ENCODE measurements at regions not wholly inside any gene's neighbourhood (a gene's known extent, or its start where the extent isn't known, plus 50 kb on each side); places are given as distances from the start of the nearest gene placed in this dataset.

DNA sequence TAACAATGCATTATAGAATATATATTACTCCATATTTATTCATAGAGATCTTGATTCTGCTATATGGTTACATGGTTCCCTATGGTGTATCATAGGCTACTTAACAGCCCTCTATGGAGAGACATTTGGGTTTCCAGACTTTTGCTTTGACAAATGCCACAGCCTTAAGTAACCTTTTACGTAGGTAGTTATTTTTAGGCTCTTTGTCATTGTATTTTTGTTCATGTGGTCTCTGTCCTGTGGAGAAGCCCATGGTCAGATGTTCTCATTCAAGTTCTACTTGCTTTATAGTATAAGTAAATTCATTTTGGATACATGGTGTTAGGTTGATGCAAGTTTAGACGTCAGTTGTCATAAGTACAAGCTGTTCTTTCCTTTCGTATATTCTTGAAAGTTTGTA is 275.2 kb upstream of the THSD7B start:
- Histone ChIP-seq H3K4me1 (ENCODE audit: control insufficient read depth in 2 of 2, insufficient read depth in 2 of 2, low read length in 2 of 2) (no peaks in the 10 kb centered on the region), H3K4me3 (ENCODE audit: low read length) (no peak overlapping the region), H3K36me3 (ENCODE audit: control insufficient read depth in 2 of 3, insufficient read depth in 3 of 3, low read length in 3 of 3) (no peaks in the 10 kb centered on the region), H3K9me3 (ENCODE audit: control insufficient read depth in 2 of 3, low read length in 3 of 3) (no peaks in the 10 kb centered on the region), H3K27me3 (ENCODE audit: control insufficient read depth in 2 of 2, insufficient read depth in 2 of 2, low read length in 2 of 2) (no peaks in the 10 kb centered on the region), H3K27ac (ENCODE audit: low read depth, low read length) (no peak overlapping the region)
- Mint-ChIP-seq H3K27ac (no peak overlapping the region), H3K36me3 (peaks cover 0 to 8% (median 0%) of the 10 kb centered on the region in 5 donors), H3K9me3 (peaks cover 0 to 42% (median 7%) of the 10 kb centered on the region in 11 donors), H3K4me1 (no peaks in the 10 kb centered on the region), H3K27me3 (peaks cover 3 to 31% (median 20%) of the 10 kb centered on the region in 5 donors), H3K4me3 (no peak overlapping the region)
- ChIA-PET POLR2A (no interaction called here), CTCF (no interaction called here)
- no peak for DNase-seq
- no peak for ATAC-seq
- intact Hi-C loops (cut with micrococcal nuclease) = no loop called here

DNA sequence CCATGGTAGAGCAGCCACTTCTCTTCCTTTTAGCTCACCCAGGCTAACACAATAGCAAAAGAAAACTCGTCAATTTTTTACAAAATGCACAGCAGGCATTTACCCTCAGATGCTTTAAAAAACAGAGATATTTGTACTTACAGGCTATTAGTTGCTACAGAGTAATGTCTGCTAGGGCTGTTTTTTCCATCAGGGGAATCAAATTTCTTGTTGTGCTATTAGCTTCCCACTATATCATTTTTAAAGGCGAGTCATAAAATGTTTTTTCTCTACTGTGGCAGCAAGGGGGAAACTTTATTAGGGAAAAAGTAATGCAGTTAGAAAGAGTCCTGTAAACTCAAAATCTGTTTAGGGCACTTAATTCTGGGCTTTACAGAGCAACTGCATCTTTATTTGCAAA is 277.9 kb upstream of the THSD7B start:
- Histone ChIP-seq H3K4me1 (ENCODE audit: control insufficient read depth in 2 of 2, insufficient read depth in 2 of 2, low read length in 2 of 2) (no peaks in the 10 kb centered on the region), H3K4me3 (ENCODE audit: low read length) (no peak overlapping the region), H3K27ac (ENCODE audit: low read depth, low read length) (no peak overlapping the region), H3K27me3 (ENCODE audit: control insufficient read depth in 2 of 2, insufficient read depth in 2 of 2, low read length in 2 of 2) (no peaks in the 10 kb centered on the region), H3K9me3 (ENCODE audit: control insufficient read depth in 2 of 3, low read length in 3 of 3) (no peaks in the 10 kb centered on the region), H3K36me3 (ENCODE audit: control insufficient read depth in 2 of 3, insufficient read depth in 3 of 3, low read length in 3 of 3) (no peaks in the 10 kb centered on the region)
- no peak for DNase-seq
- intact Hi-C loops (cut with micrococcal nuclease) = no loop called here
- no peaks in the 10 kb centered on the region for H3K4me1 Mint-ChIP-seq
- ChIA-PET POLR2A (no interaction called here), CTCF (no interaction called here)
- peaks cover 3 to 19% (median 17%) of the 10 kb centered on the region in 5 donors for H3K27me3 Mint-ChIP-seq
- peaks cover 0 to 8% (median 0%) of the 10 kb centered on the region in 5 donors for H3K36me3 Mint-ChIP-seq
- ATAC-seq = no peak
- peaks cover 0 to 34% (median 7%) of the 10 kb centered on the region in 11 donors for H3K9me3 Mint-ChIP-seq
- H3K4me3 Mint-ChIP-seq = no peak overlapping the region
- H3K27ac Mint-ChIP-seq = no peak overlapping the region

GRCh38 chr2:136486115-136486514 is 279.2 kb upstream of the THSD7B start:
- Mint-ChIP-seq H3K36me3 (no peaks in the 10 kb centered on the region), H3K27ac (no peak overlapping the region), H3K4me3 (no peak overlapping the region), H3K9me3 (peaks cover 0 to 21% (median 3%) of the 10 kb centered on the region in 11 donors), H3K4me1 (no peaks in the 10 kb centered on the region), H3K27me3 (peaks cover 3 to 13% (median 9%) of the 10 kb centered on the region in 5 donors)
- no peaks in the 10 kb centered on the region for H3K36me3 ChIP-seq (ENCODE audit: control insufficient read depth in 2 of 3, insufficient read depth in 3 of 3, low read length in 3 of 3)
- no peak for ATAC-seq
- DNase-seq = no peak
- CTCF ChIA-PET = no interaction called here
- no peak overlapping the region for H3K27ac ChIP-seq (ENCODE audit: low read depth, low read length)
- no peaks in the 10 kb centered on the region for H3K9me3 ChIP-seq (ENCODE audit: control insufficient read depth in 2 of 3, low read length in 3 of 3)
- POLR2A ChIA-PET = no interaction called here
- H3K4me1 ChIP-seq (ENCODE audit: control insufficient read depth in 2 of 2, insufficient read depth in 2 of 2, low read length in 2 of 2) = no peaks in the 10 kb centered on the region
- intact Hi-C loops (cut with micrococcal nuclease) = no loop called here
- H3K4me3 ChIP-seq (ENCODE audit: low read length) = no peak overlapping the region
- H3K27me3 ChIP-seq (ENCODE audit: control insufficient read depth in 2 of 2, insufficient read depth in 2 of 2, low read length in 2 of 2) = no peaks in the 10 kb centered on the region

DNA sequence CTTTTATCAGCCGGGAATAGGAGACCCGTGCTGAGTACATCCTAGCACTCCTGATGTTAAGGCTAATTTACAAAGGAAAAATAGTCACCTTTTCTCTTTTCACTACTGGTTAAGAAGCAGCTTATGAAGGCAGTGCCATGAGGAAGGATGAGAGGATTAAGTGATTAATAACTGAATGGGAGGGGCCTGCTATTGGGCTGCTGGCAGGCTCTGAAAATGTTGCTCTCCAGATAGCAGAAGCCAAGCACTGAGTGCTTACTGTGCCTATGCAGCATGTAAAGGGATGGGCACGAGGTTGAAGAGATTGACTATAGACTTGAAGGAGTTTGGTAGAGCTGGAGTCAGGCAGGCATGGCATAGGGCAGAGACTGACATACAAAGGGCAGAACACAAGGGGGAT is 282.4 kb upstream of the THSD7B start:
- peaks cover 0 to 16% (median 0%) of the 10 kb centered on the region in 3 experiments for H3K9me3 ChIP-seq (ENCODE audit: control insufficient read depth in 2 of 3, low read length in 3 of 3)
- Mint-ChIP-seq H3K4me3 (no peak overlapping the region), H3K27me3 (peaks cover 0 to 9% (median 4%) of the 10 kb centered on the region in 5 donors), H3K27ac (no peak overlapping the region), H3K4me1 (no peaks in the 10 kb centered on the region), H3K9me3 (peaks cover 3 to 15% (median 11%) of the 10 kb centered on the region in 11 donors), H3K36me3 (peaks cover 0 to 7% (median 0%) of the 10 kb centered on the region in 5 donors)
- no peak overlapping the region for H3K27ac ChIP-seq (ENCODE audit: low read depth, low read length)
- no peaks in the 10 kb centered on the region for H3K27me3 ChIP-seq (ENCODE audit: control insufficient read depth in 2 of 2, insufficient read depth in 2 of 2, low read length in 2 of 2)
- CTCF ChIA-PET = no interaction called here
- H3K36me3 ChIP-seq (ENCODE audit: control insufficient read depth in 2 of 3, insufficient read depth in 3 of 3, low read length in 3 of 3) = no peaks in the 10 kb centered on the region
- no peak for DNase-seq
- no peak for ATAC-seq
- intact Hi-C loops (cut with micrococcal nuclease) = no loop called here
- no peak overlapping the region for H3K4me3 ChIP-seq (ENCODE audit: low read length)
- POLR2A ChIA-PET = no interaction called here
- no peaks in the 10 kb centered on the region for H3K4me1 ChIP-seq (ENCODE audit: control insufficient read depth in 2 of 2, insufficient read depth in 2 of 2, low read length in 2 of 2)

DNA sequence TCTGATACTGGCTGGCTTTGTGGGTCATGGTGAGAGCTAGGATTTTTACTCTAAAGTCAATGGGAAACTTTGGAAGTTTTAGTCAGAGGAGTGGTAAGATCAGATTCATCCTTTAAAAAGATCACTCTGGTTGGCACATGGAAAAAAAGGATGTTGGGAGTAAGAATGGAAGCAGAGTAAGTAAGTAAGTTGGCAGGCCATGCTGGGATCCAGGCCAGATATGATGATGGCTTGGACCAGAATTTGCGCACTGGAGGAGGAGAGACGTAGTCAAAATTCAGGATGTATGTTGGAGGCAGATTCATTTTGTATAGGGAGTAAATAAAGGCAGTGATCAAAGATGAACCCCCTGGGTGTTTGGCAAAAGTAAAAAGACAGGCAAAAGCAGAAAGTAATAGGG is 283.3 kb upstream of the THSD7B start:
- peaks cover 0 to 16% (median 0%) of the 10 kb centered on the region in 3 experiments for H3K9me3 ChIP-seq (ENCODE audit: control insufficient read depth in 2 of 3, low read length in 3 of 3)
- ChIA-PET CTCF (no interaction called here), POLR2A (no interaction called here)
- H3K36me3 ChIP-seq (ENCODE audit: control insufficient read depth in 2 of 3, insufficient read depth in 3 of 3, low read length in 3 of 3) = no peaks in the 10 kb centered on the region
- Mint-ChIP-seq H3K9me3 (peaks cover 3 to 24% (median 12%) of the 10 kb centered on the region in 11 donors), H3K27me3 (peaks cover 0 to 9% (median 4%) of the 10 kb centered on the region in 5 donors), H3K36me3 (peaks cover 0 to 7% (median 0%) of the 10 kb centered on the region in 5 donors), H3K4me1 (no peaks in the 10 kb centered on the region), H3K4me3 (no peak overlapping the region), H3K27ac (no peak overlapping the region)
- H3K27me3 ChIP-seq (ENCODE audit: control insufficient read depth in 2 of 2, insufficient read depth in 2 of 2, low read length in 2 of 2) = no peaks in the 10 kb centered on the region
- intact Hi-C loops (cut with micrococcal nuclease) = no loop called here
- no peak overlapping the region for H3K4me3 ChIP-seq (ENCODE audit: low read length)
- no peaks in the 10 kb centered on the region for H3K4me1 ChIP-seq (ENCODE audit: control insufficient read depth in 2 of 2, insufficient read depth in 2 of 2, low read length in 2 of 2)
- ATAC-seq = no peak
- DNase-seq = no peak
- H3K27ac ChIP-seq (ENCODE audit: low read depth, low read length) = no peak overlapping the region

GRCh38 chr2:136479696-136480095 is 285.6 kb upstream of the THSD7B start:
- CTCF ChIA-PET = interaction anchor here (0.6 kb wide), 1 partner anchor 325 kb away, joined by 3 read pairs; no protein-coding TSS in a partner anchor
- no peak for ATAC-seq

GRCh38 chr2:136468799-136469369 is 296.5 kb upstream of the THSD7B start:
- H3K27me3 Mint-ChIP-seq = peaks cover 24 to 53% (median 43%) of the 10 kb centered on the region in 5 donors
- POLR2A ChIA-PET = no interaction called here
- intact Hi-C loops (cut with micrococcal nuclease) = no loop called here

More at GRCh38 chr2:136479696-136480095, 285.6 kb upstream of the THSD7B start:
- intact Hi-C loops (cut with micrococcal nuclease) = no loop called here
- Histone ChIP-seq H3K9me3 (ENCODE audit: control insufficient read depth in 2 of 3, low read length in 3 of 3) (peaks cover 0 to 16% (median 0%) of the 10 kb centered on the region in 3 experiments), H3K27ac (ENCODE audit: low read depth, low read length) (no peak overlapping the region), H3K4me1 (ENCODE audit: control insufficient read depth in 2 of 2, insufficient read depth in 2 of 2, low read length in 2 of 2) (no peaks in the 10 kb centered on the region), H3K27me3 (ENCODE audit: control insufficient read depth in 2 of 2, insufficient read depth in 2 of 2, low read length in 2 of 2) (no peaks in the 10 kb centered on the region), H3K4me3 (ENCODE audit: low read length) (no peak overlapping the region), H3K36me3 (ENCODE audit: control insufficient read depth in 2 of 3, insufficient read depth in 3 of 3, low read length in 3 of 3) (no peaks in the 10 kb centered on the region)
- Mint-ChIP-seq H3K27ac (no peak overlapping the region), H3K4me3 (no peak overlapping the region), H3K9me3 (peaks cover 3 to 29% (median 16%) of the 10 kb centered on the region in 11 donors), H3K4me1 (no peaks in the 10 kb centered on the region), H3K27me3 (peaks cover 0 to 11% (median 6%) of the 10 kb centered on the region in 5 donors), H3K36me3 (peaks cover 0 to 7% (median 0%) of the 10 kb centered on the region in 5 donors)
- DNase-seq = no peak
- POLR2A ChIA-PET = no interaction called here

More at GRCh38 chr2:136468799-136469369, 296.5 kb upstream of the THSD7B start:
- peaks cover 0 to 3% (median 0%) of the 10 kb centered on the region in 5 donors for H3K36me3 Mint-ChIP-seq
- Histone ChIP-seq H3K9me3 (ENCODE audit: control insufficient read depth in 2 of 3, low read length in 3 of 3) (no peaks in the 10 kb centered on the region), H3K36me3 (ENCODE audit: control insufficient read depth in 2 of 3, insufficient read depth in 3 of 3, low read length in 3 of 3) (no peaks in the 10 kb centered on the region), H3K27me3 (ENCODE audit: control insufficient read depth in 2 of 2, insufficient read depth in 2 of 2, low read length in 2 of 2) (no peaks in the 10 kb centered on the region), H3K4me1 (ENCODE audit: control insufficient read depth in 2 of 2, insufficient read depth in 2 of 2, low read length in 2 of 2) (no peaks in the 10 kb centered on the region), H3K4me3 (ENCODE audit: low read length) (no peak overlapping the region), H3K27ac (ENCODE audit: low read depth, low read length) (no peak overlapping the region)
- H3K9me3 Mint-ChIP-seq = peaks cover 0 to 15% (median 4%) of the 10 kb centered on the region in 11 donors
- H3K4me3 Mint-ChIP-seq = no peak overlapping the region
- CTCF ChIA-PET = no interaction called here
- ATAC-seq = no peak
- no peak for DNase-seq
- H3K4me1 Mint-ChIP-seq = no peaks in the 10 kb centered on the region
- H3K27ac Mint-ChIP-seq = no peak overlapping the region

Measured in naive thymus-derived CD4-positive, alpha-beta T cell (primary cell).